Omental fat pad (tissue), 3 donors: ENCODE measurements at regions not wholly inside any gene's neighbourhood (a gene's known extent, or its start where the extent isn't known, plus 50 kb on each side); places are given as distances from the start of the nearest gene placed in this dataset.
"Not testable (repeated sequence)": the region's sequence is repeated elsewhere in the genome, so short reads cannot be mapped to it uniquely, and the experiment has no call there.

Source experiments
- ATAC-seq: fragments of 150-250 bp; one replicate; pipeline ENCODE4 v1.9.1; 2016; ENCODE audit warnings: mild to moderate bottlenecking, moderate library complexity; ENCODE audit not compliant: low FRiP score
- DNase-seq: peaks from one replicate; pipeline ENCODE4 v3.0.0-alpha.2; 2019; ENCODE audit warnings: low spot score
- CTCF ChIP-seq, 3 donors: fragments of 450-650 bp; IDR thresholded peaks; one replicate each; pipeline ENCODE4 v1.5.1; 2016 to 2017; ENCODE audit warnings: antibody characterized with exemption in 3 of 3, mild to moderate bottlenecking in 3 of 3, moderate library complexity in 2 of 3

- TF ChIP-seq CTCF (IDR thresholded peaks at IDR 0.05), result no peak
- ATAC-seq (no peak), DNase-seq (no peak)
Measured at GRCh38 chr6:27542485-27542884, 69.6 kb upstream of the ZNF184 start.

GRCh38 chr6:27541933-27542297 lies 69.0 kb upstream of the ZNF184 start:
- ATAC-seq (no peak), DNase-seq (no peak)
- no peak for TF ChIP-seq CTCF (IDR thresholded peaks at IDR 0.05)

GRCh38 chr6:27541212-27541932 lies 68.5 kb upstream of the ZNF184 start:
- no peak for ATAC-seq
- no peak for DNase-seq
- no peak for TF ChIP-seq CTCF (IDR thresholded peaks at IDR 0.05)

- TF ChIP-seq CTCF (IDR thresholded peaks at IDR 0.05), result no peak
- DNase-seq, result no peak
- ATAC-seq, result no peak
Measured at GRCh38 chr6:27539551-27539950, 66.6 kb upstream of the ZNF184 start.

GRCh38 chr6:27532820-27533538 lies 60.1 kb upstream of the ZNF184 start:
- TF ChIP-seq CTCF (IDR thresholded peaks at IDR 0.05), result no peak
- DNase-seq (no peak), ATAC-seq (no peak)

GRCh38 chr6:27531772-27532459 lies 59.0 kb upstream of the ZNF184 start:
- DNase-seq (no peak), ATAC-seq (no peak)
- TF ChIP-seq CTCF (IDR thresholded peaks at IDR 0.05), result no peak

GRCh38 chr6:27529796-27530195 lies 56.9 kb upstream of the ZNF184 start:
- ATAC-seq, DNase-seq: not testable (repeated sequence)
